DND-41 (cell line): ENCODE measurements at regions not wholly inside any gene's neighbourhood (a gene's known extent, or its start where the extent isn't known, plus 50 kb on each side); places are given as distances from the start of the nearest gene placed in this dataset.
"Not testable (repeated sequence)": the region's sequence is repeated elsewhere in the genome, so short reads cannot be mapped to it uniquely, and the experiment has no call there.

Experiments
- CTCF ChIP-seq: IDR thresholded peaks from 2 replicates; pipeline ENCODE4 v1.5.1; 2012; ENCODE audit warnings: borderline replicate concordance, low read length, moderate library complexity, mild to moderate bottlenecking; ENCODE audit not compliant: poor library complexity, severe bottlenecking; ENCODE audit errors: extremely low read depth
- EZH2 ChIP-seq: IDR thresholded peaks from 3 replicates; pipeline ENCODE4 v1.6.1; 2012; ENCODE audit warnings: borderline replicate concordance, low read depth, mild to moderate bottlenecking, moderate library complexity, low read length, inconsistent platforms; ENCODE audit not compliant: severe bottlenecking

- not testable (repeated sequence) for TF ChIP-seq CTCF, EZH2
Measured at GRCh38 chr16:22572331-22573224, 61.9 kb downstream of the NPIPB5 start.
